ENCODE measurements at regions not wholly inside any gene's neighbourhood (a gene's known extent, or its start where the extent isn't known, plus 50 kb on each side); places are given as distances from the start of the nearest gene placed in this dataset.

DNA sequence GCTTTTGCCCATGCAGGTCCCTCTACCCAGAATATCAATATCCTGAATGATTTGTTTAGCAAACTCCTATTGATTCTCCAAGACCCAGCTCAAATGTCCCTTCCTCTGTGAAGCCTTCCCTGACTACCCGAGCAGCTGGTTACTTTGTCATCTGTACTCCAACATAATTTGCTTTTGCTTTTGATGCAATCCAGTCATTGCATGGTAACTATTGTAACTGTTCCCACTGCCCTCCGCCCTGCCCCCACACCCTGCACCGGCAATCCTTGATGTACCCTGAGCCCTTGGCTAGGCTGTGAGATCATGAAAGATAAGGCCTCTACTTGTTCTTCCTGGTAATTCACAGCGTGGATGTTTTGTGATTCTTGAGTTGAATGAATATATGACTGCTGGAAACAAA, 119.9 kb upstream of the BOD1 start (continued):
- TF ChIP-seq SOX5 (CRISPR knock-in tag; IDR thresholded peaks at IDR 0.05; ENCODE audit: borderline replicate concordance), result peak; percentile 79; the same call in 1 of the 2 replicates
- TF ChIP-seq ARHGAP35 (CRISPR knock-in tag; IDR thresholded peaks at IDR 0.05; ENCODE audit: borderline replicate concordance), result no peak
- TF ChIP-seq ZBTB3 (CRISPR knock-in tag; IDR thresholded peaks at IDR 0.05; ENCODE audit: borderline replicate concordance, low read depth), result no peak
- TF ChIP-seq ZNF562 (CRISPR knock-in tag; IDR thresholded peaks at IDR 0.05; ENCODE audit: borderline replicate concordance), result no peak
- TF ChIP-seq ZNF329 (CRISPR knock-in tag; IDR thresholded peaks at IDR 0.05; ENCODE audit: low read depth), result no peak
- 0 out of 2 replicates have a peak, but pooled peaks have one; percentile 20 for TF ChIP-seq FOXK1 (CRISPR knock-in tag; IDR thresholded peaks at IDR 0.05; ENCODE audit: borderline replicate concordance, low read depth)
- peak; percentile 54 for TF ChIP-seq HNF4G (IDR thresholded peaks at IDR 0.05; ENCODE audit: borderline replicate concordance, low read depth, low read length)
- 0 out of 2 replicates have a peak, but pooled peaks have one; percentile 41 for TF ChIP-seq HNF4G (CRISPR knock-in tag; IDR thresholded peaks at IDR 0.05; ENCODE audit: borderline replicate concordance, low read depth)
- TF ChIP-seq ZNF670 (CRISPR knock-in tag; IDR thresholded peaks at IDR 0.05; ENCODE audit: borderline replicate concordance), result 0 out of 2 replicates have a peak, but pooled peaks have one; percentile 31
- TF ChIP-seq NAIF1 (CRISPR knock-in tag; IDR thresholded peaks at IDR 0.05; ENCODE audit: borderline replicate concordance), result no peak
- peak; percentile 18; the same call in 1 of the 2 replicates for TF ChIP-seq NCOA2 (CRISPR knock-in tag; IDR thresholded peaks at IDR 0.05)
- TF ChIP-seq HDAC1 (CRISPR knock-in tag; IDR thresholded peaks at IDR 0.05), result peak; percentile 45
- TF ChIP-seq, protein P1, sequence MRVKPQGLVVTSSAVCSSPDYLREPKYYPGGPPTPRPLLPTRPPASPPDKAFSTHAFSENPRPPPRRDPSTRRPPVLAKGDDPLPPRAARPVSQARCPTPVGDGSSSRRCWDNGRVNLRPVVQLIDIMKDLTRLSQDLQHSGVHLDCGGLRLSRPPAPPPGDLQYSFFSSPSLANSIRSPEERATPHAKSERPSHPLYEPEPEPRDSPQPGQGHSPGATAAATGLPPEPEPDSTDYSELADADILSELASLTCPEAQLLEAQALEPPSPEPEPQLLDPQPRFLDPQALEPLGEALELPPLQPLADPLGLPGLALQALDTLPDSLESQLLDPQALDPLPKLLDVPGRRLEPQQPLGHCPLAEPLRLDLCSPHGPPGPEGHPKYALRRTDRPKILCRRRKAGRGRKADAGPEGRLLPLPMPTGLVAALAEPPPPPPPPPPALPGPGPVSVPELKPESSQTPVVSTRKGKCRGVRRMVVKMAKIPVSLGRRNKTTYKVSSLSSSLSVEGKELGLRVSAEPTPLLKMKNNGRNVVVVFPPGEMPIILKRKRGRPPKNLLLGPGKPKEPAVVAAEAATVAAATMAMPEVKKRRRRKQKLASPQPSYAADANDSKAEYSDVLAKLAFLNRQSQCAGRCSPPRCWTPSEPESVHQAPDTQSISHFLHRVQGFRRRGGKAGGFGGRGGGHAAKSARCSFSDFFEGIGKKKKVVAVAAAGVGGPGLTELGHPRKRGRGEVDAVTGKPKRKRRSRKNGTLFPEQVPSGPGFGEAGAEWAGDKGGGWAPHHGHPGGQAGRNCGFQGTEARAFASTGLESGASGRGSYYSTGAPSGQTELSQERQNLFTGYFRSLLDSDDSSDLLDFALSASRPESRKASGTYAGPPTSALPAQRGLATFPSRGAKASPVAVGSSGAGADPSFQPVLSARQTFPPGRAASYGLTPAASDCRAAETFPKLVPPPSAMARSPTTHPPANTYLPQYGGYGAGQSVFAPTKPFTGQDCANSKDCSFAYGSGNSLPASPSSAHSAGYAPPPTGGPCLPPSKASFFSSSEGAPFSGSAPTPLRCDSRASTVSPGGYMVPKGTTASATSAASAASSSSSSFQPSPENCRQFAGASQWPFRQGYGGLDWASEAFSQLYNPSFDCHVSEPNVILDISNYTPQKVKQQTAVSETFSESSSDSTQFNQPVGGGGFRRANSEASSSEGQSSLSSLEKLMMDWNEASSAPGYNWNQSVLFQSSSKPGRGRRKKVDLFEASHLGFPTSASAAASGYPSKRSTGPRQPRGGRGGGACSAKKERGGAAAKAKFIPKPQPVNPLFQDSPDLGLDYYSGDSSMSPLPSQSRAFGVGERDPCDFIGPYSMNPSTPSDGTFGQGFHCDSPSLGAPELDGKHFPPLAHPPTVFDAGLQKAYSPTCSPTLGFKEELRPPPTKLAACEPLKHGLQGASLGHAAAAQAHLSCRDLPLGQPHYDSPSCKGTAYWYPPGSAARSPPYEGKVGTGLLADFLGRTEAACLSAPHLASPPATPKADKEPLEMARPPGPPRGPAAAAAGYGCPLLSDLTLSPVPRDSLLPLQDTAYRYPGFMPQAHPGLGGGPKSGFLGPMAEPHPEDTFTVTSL (CRISPR knock-in tag; IDR thresholded peaks at IDR 0.05; ENCODE audit: borderline replicate concordance), result peak; percentile 46; the same call in 1 of the 2 replicates
- peak; percentile 50; the same call in 1 of the 2 replicates for TF ChIP-seq ZMYM3 (CRISPR knock-in tag; IDR thresholded peaks at IDR 0.05)
- peak; percentile 98 for TF ChIP-seq ZFP36 (IDR thresholded peaks at IDR 0.05; ENCODE audit: borderline replicate concordance, low read depth, low read length, partially characterized antibody)
- no peak for TF ChIP-seq ADNP (CRISPR knock-in tag; IDR thresholded peaks at IDR 0.05)
- TF ChIP-seq, protein P2, sequence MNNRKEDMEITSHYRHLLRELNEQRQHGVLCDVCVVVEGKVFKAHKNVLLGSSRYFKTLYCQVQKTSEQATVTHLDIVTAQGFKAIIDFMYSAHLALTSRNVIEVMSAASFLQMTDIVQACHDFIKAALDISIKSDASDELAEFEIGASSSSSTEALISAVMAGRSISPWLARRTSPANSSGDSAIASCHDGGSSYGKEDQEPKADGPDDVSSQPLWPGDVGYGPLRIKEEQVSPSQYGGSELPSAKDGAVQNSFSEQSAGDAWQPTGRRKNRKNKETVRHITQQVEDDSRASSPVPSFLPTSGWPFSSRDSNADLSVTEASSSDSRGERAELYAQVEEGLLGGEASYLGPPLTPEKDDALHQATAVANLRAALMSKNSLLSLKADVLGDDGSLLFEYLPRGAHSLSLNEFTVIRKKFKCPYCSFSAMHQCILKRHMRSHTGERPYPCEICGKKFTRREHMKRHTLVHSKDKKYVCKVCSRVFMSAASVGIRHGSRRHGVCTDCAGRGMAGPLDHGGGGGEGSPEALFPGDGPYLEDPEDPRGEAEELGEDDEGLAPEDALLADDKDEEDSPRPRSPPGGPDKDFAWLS (CRISPR knock-in tag; IDR thresholded peaks at IDR 0.05; ENCODE audit: borderline replicate concordance), result no peak
- TF ChIP-seq, protein P3, sequence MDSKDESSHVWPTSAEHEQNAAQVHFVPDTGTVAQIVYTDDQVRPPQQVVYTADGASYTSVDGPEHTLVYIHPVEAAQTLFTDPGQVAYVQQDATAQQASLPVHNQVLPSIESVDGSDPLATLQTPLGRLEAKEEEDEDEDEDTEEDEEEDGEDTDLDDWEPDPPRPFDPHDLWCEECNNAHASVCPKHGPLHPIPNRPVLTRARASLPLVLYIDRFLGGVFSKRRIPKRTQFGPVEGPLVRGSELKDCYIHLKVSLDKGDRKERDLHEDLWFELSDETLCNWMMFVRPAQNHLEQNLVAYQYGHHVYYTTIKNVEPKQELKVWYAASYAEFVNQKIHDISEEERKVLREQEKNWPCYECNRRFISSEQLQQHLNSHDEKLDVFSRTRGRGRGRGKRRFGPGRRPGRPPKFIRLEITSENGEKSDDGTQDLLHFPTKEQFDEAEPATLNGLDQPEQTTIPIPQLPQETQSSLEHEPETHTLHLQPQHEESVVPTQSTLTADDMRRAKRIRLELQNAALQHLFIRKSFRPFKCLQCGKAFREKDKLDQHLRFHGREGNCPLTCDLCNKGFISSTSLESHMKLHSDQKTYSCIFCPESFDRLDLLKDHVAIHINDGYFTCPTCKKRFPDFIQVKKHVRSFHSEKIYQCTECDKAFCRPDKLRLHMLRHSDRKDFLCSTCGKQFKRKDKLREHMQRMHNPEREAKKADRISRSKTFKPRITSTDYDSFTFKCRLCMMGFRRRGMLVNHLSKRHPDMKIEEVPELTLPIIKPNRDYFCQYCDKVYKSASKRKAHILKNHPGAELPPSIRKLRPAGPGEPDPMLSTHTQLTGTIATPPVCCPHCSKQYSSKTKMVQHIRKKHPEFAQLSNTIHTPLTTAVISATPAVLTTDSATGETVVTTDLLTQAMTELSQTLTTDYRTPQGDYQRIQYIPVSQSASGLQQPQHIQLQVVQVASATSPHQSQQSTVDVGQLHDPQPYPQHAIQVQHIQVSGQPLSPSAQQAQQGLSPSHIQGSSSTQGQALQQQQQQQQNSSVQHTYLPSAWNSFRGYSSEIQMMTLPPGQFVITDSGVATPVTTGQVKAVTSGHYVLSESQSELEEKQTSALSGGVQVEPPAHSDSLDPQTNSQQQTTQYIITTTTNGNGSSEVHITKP (CRISPR knock-in tag; IDR thresholded peaks at IDR 0.05; ENCODE audit: low read depth), result no peak
- TF ChIP-seq TEAD2 (CRISPR knock-in tag; IDR thresholded peaks at IDR 0.05), result no peak
- no peak for TF ChIP-seq ZNF232 (CRISPR knock-in tag; IDR thresholded peaks at IDR 0.05; ENCODE audit: borderline replicate concordance)

Measured in HepG2 (cell line).